Loucy (cell line): ENCODE measurements at regions not wholly inside any gene's neighbourhood (a gene's known extent, or its start where the extent isn't known, plus 50 kb on each side); places are given as distances from the start of the nearest gene placed in this dataset.

ENCODE experiments used
- H2AFZ ChIP-seq: fragments of 200-600 bp; sonication (generic); 2 replicates; pipeline ENCODE4 v1.6.0; 2016; ENCODE audit warnings: antibody characterized with exemption, mild to moderate bottlenecking, low read length, moderate library complexity
- H3F3A ChIP-seq: fragments of 200-600 bp; 2 replicates; pipeline ENCODE4 v1.6.0; 2016; ENCODE audit warnings: antibody characterized with exemption, low read depth, mild to moderate bottlenecking
- H3K27me3 ChIP-seq: fragments of 200-600 bp; sonication (generic); 2 replicates; pipeline ENCODE4 v1.6.1; 2014; ENCODE audit warnings: low read length, mild to moderate bottlenecking; ENCODE audit not compliant: insufficient read depth, poor library complexity, severe bottlenecking
- H3K36me3 ChIP-seq: fragments of 200-600 bp; sonication (generic); 2 replicates; pipeline ENCODE4 v1.6.1; 2016; ENCODE audit warnings: low read length; ENCODE audit not compliant: insufficient read depth
- H3K4me1 ChIP-seq: fragments of 200-600 bp; sonication (generic); 2 replicates; pipeline ENCODE4 v1.5.1; 2014; ENCODE audit warnings: low read length, mild to moderate bottlenecking; ENCODE audit not compliant: insufficient read depth, poor library complexity, severe bottlenecking
- H3K4me2 ChIP-seq: fragments of 200-600 bp; sonication (generic); 2 replicates; pipeline ENCODE4 v1.6.0; 2014; ENCODE audit warnings: antibody characterized with exemption, low read length, low read depth, mild to moderate bottlenecking; ENCODE audit not compliant: poor library complexity, severe bottlenecking
- H3K4me3 ChIP-seq: fragments of 200-600 bp; sonication (generic); 2 replicates; pipeline ENCODE4 v1.5.1; 2014; ENCODE audit warnings: low read length, mild to moderate bottlenecking, mixed read lengths; ENCODE audit not compliant: poor library complexity, severe bottlenecking
- H3K79me2 ChIP-seq: fragments of 200-600 bp; sonication (generic); 2 replicates; pipeline ENCODE4 v1.6.1; 2014; ENCODE audit warnings: low read length; ENCODE audit not compliant: insufficient read depth
- H3K9ac ChIP-seq: fragments of 200-600 bp; sonication (generic); 2 replicates; pipeline ENCODE4 v1.6.0; 2014; ENCODE audit warnings: mild to moderate bottlenecking, low read depth, low read length, moderate library complexity; ENCODE audit not compliant: poor library complexity, severe bottlenecking
- H3K9me2 ChIP-seq: fragments of 200-600 bp; sonication (generic); replicated peaks from 2 replicates; pipeline ENCODE4 v1.6.1; 2016; ENCODE audit warnings: low read depth, low read length, mixed read lengths
- H3K9me3 ChIP-seq: fragments of 200-600 bp; sonication (generic); 2 replicates; pipeline ENCODE4 v1.6.1; 2014; ENCODE audit warnings: mild to moderate bottlenecking, antibody characterized with exemption, low read length, low read depth; ENCODE audit not compliant: insufficient read depth
- H4K20me1 ChIP-seq: fragments of 200-600 bp; sonication (generic); 2 replicates; pipeline ENCODE4 v1.6.0; 2014; ENCODE audit warnings: antibody characterized with exemption, low read length, mild to moderate bottlenecking; ENCODE audit not compliant: insufficient read depth, poor library complexity, severe bottlenecking
- EZH2phosphoT487 ChIP-seq: fragments of 200-600 bp; IDR thresholded peaks from 2 replicates; pipeline ENCODE4 v1.6.1; 2018; ENCODE audit warnings: antibody characterized with exemption, mild to moderate bottlenecking, moderate library complexity, borderline replicate concordance
- TF ChIP-seq, protein P1 (sequence below): fragments of 200-600 bp; sonication (generic); conservative IDR thresholded peaks from 2 replicates; pipeline ENCODE4 v1.5.1; 2014; ENCODE audit warnings: mild to moderate bottlenecking, antibody characterized with exemption, low read length

GRCh38 chr20:1712634-1713624 is 55.4 kb upstream of the SIRPG start:
- H3K4me1 ChIP-seq: peaks cover 6% of the 10 kb centered on the region
- peaks cover 28% of the 10 kb centered on the region for H3K27me3 ChIP-seq
- H3K4me2 ChIP-seq: no peak overlapping the region
- H3K79me2 ChIP-seq: no peaks in the 10 kb centered on the region
- H3F3A ChIP-seq: no peaks in the 10 kb centered on the region
- no peak overlapping the region for H2AFZ ChIP-seq
- no peaks in the 10 kb centered on the region for H3K9me2 ChIP-seq
- H3K9me3 ChIP-seq: no peaks in the 10 kb centered on the region
- no peaks in the 10 kb centered on the region for H4K20me1 ChIP-seq
- no peak overlapping the region for H3K4me3 ChIP-seq
- H3K9ac ChIP-seq: no peak overlapping the region
- H3K36me3 ChIP-seq: no peaks in the 10 kb centered on the region
- TF ChIP-seq, protein P1, sequence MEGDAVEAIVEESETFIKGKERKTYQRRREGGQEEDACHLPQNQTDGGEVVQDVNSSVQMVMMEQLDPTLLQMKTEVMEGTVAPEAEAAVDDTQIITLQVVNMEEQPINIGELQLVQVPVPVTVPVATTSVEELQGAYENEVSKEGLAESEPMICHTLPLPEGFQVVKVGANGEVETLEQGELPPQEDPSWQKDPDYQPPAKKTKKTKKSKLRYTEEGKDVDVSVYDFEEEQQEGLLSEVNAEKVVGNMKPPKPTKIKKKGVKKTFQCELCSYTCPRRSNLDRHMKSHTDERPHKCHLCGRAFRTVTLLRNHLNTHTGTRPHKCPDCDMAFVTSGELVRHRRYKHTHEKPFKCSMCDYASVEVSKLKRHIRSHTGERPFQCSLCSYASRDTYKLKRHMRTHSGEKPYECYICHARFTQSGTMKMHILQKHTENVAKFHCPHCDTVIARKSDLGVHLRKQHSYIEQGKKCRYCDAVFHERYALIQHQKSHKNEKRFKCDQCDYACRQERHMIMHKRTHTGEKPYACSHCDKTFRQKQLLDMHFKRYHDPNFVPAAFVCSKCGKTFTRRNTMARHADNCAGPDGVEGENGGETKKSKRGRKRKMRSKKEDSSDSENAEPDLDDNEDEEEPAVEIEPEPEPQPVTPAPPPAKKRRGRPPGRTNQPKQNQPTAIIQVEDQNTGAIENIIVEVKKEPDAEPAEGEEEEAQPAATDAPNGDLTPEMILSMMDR: no peak
- no peak for TF ChIP-seq EZH2phosphoT487

GRCh38 chr20:1711826-1712601 is 54.4 kb upstream of the SIRPG start:
- no peak overlapping the region for H2AFZ ChIP-seq
- no peaks in the 10 kb centered on the region for H3K79me2 ChIP-seq
- no peaks in the 10 kb centered on the region for H3K36me3 ChIP-seq
- H3K4me2 ChIP-seq: no peak overlapping the region
- peaks cover 28% of the 10 kb centered on the region for H3K27me3 ChIP-seq
- no peak overlapping the region for H3K4me3 ChIP-seq
- no peaks in the 10 kb centered on the region for H3K9me2 ChIP-seq
- no peak overlapping the region for H3K9ac ChIP-seq
- H3K9me3 ChIP-seq: no peaks in the 10 kb centered on the region
- H4K20me1 ChIP-seq: no peaks in the 10 kb centered on the region
- TF ChIP-seq, protein P1: no peak
- no peak for TF ChIP-seq EZH2phosphoT487
- H3K4me1 ChIP-seq: peaks cover 6% of the 10 kb centered on the region
- no peaks in the 10 kb centered on the region for H3F3A ChIP-seq

GRCh38 chr20:1711266-1711665 is 53.7 kb upstream of the SIRPG start:
- Histone ChIP-seq H4K20me1 (no peaks in the 10 kb centered on the region), H3K9me3 (no peaks in the 10 kb centered on the region), H3K4me1 (peaks cover 6% of the 10 kb centered on the region), H3K79me2 (no peaks in the 10 kb centered on the region), H3K4me3 (no peak overlapping the region), H3K9me2 (no peaks in the 10 kb centered on the region), H2AFZ (no peak overlapping the region), H3K9ac (no peak overlapping the region), H3K4me2 (no peak overlapping the region), H3F3A (no peaks in the 10 kb centered on the region), H3K27me3 (peaks cover 34% of the 10 kb centered on the region), H3K36me3 (no peaks in the 10 kb centered on the region)
- no peak for TF ChIP-seq EZH2phosphoT487
- TF ChIP-seq, protein P1: no peak
